ENCODE measurements at regions not wholly inside any gene's neighbourhood (a gene's known extent, or its start where the extent isn't known, plus 50 kb on each side); places are given as distances from the start of the nearest gene placed in this dataset.

DNA sequence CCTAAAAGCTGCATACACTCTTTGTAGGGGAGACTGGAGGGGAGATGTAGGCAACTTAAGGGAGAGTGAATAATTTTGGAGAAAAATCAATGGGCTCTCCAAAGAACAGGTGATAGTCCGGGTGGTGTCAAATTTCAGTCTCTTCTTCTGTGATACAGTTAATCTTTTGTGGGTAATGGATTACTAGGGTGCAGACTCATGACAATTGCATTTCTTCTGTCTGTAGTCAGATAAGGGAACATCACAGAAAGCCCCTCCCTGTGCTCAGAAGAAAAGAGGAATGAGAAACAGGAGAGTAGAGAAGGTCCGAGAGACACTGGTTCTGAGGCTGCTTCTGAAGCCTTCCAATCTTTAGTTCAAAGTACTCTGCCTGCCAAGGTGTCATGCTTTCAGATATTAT is 1140.7 kb upstream of the LRRN3 start:
- DNase-seq (ENCODE audit: insufficient read length, low spot score) (no peak), FAIRE-seq (no peak)
- TF ChIP-seq, protein P1, sequence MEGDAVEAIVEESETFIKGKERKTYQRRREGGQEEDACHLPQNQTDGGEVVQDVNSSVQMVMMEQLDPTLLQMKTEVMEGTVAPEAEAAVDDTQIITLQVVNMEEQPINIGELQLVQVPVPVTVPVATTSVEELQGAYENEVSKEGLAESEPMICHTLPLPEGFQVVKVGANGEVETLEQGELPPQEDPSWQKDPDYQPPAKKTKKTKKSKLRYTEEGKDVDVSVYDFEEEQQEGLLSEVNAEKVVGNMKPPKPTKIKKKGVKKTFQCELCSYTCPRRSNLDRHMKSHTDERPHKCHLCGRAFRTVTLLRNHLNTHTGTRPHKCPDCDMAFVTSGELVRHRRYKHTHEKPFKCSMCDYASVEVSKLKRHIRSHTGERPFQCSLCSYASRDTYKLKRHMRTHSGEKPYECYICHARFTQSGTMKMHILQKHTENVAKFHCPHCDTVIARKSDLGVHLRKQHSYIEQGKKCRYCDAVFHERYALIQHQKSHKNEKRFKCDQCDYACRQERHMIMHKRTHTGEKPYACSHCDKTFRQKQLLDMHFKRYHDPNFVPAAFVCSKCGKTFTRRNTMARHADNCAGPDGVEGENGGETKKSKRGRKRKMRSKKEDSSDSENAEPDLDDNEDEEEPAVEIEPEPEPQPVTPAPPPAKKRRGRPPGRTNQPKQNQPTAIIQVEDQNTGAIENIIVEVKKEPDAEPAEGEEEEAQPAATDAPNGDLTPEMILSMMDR (IDR thresholded peaks at IDR 0.05; ENCODE audit: insufficient read depth, missing control alignments) = no peak

DNA sequence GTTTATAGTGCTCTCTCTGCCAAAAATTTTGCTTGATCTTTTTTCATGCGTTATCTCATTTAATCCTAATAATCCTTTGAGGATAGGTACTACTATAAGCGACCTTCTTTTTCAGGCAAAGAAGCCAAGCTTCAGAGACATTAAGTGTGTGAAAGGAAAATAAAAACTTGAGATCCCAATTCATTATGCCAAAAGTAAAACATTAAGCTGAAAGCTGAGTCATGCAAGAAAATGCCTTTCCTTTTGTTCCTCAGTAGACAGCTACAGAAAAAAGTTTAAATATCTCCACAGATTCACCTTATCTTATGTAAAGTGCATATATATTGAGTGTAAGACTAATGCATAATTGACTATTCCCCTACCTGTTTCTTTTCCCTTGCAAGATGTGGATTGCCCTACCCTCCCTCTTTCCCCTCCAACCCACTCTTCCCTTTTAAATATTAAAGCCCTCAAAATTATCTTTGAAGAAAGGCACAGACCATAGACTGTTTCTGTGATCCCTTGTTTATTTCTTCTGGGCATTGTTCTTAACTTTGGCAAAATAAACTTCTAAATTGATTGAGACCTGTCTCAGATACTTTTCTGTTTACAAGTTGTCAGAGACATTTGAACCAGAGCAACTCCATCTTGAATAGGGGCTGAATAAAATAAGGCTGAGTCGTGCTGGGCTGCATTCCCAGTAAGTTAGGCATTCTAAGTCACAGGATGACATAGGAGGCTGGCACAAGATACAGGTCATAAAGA is 1139.9 kb upstream of the LRRN3 start:
- FAIRE-seq = no peak
- TF ChIP-seq, protein P1 (IDR thresholded peaks at IDR 0.05; ENCODE audit: insufficient read depth, missing control alignments) = no peak
- DNase-seq (ENCODE audit: insufficient read length, low spot score) = no peak

DNA sequence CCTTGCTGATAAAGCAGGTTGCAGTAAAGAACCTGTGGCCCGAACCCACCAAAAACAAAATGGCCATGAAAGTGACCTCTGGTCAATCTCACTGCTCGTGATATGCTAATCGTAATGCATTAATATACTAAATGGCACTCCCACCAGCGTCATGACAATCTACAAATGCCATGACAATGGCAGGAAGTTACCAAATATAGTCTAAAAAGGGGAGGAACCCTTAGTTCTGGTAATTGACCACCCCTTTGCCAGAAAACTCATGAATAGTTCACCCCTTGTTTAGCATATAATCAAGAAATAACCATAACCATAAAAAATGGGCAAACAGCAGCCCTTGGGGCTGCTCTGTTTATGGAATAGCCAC is 1139.4 kb upstream of the LRRN3 start:
- DNase-seq (ENCODE audit: insufficient read length, low spot score) (no peak), FAIRE-seq (no peak)
- TF ChIP-seq, protein P1 (IDR thresholded peaks at IDR 0.05; ENCODE audit: insufficient read depth, missing control alignments) = no peak

GRCh38 chr7:109955986-109956385 is 1134.9 kb upstream of the LRRN3 start:
- DNase-seq (ENCODE audit: insufficient read length, low spot score) (no peak), FAIRE-seq (no peak)
- TF ChIP-seq, protein P1 (IDR thresholded peaks at IDR 0.05; ENCODE audit: insufficient read depth, missing control alignments) = no peak

DNA sequence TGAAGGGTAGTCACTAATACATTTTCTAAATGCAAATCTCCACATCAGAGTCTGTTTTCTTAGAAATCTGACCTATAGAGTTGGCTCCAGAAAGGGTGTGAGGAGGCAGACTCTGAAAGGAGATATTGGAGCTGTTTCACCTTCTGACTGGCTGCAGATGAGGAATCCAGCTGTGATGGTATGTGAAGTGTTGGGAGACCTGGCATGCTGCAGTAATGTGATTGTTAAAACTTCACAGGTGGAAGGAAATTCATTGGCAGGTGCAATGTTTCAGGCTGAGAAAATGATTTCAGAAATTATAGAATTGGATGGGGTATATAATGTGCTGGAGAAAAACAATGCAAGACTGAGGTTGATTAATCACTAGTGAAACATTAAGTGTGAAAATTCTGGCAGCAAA is 1134.0 kb upstream of the LRRN3 start:
- FAIRE-seq (no peak), DNase-seq (ENCODE audit: insufficient read length, low spot score) (no peak)
- TF ChIP-seq, protein P1 (IDR thresholded peaks at IDR 0.05; ENCODE audit: insufficient read depth, missing control alignments) = no peak

- TF ChIP-seq, protein P1 (IDR thresholded peaks at IDR 0.05; ENCODE audit: insufficient read depth, missing control alignments) = no peak
- no peak for DNase-seq (ENCODE audit: insufficient read length, low spot score)
- FAIRE-seq = no peak
Measured at GRCh38 chr7:109963741-109964140, 1127.2 kb upstream of the LRRN3 start.

DNA sequence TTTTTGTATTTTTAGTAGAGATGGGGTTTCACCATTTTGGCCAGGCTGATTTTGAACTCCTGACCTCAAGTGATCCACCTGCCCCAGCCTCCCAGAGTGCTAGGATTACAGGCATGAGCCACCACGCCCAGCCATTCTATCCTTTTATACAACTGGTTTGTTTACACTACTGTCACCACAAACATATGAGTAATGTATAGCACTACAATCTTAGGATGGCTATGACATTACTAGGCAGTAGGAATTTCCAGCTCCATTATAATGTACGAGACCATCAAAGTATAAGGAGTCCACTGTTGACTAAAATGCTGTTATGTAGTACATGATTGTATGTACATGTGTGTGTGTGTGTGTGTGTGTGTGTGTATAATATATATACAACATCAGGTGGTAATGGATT is 1126.1 kb upstream of the LRRN3 start:
- FAIRE-seq = no peak
- TF ChIP-seq, protein P1 (IDR thresholded peaks at IDR 0.05; ENCODE audit: insufficient read depth, missing control alignments) = no peak
- DNase-seq (ENCODE audit: insufficient read length, low spot score) = no peak
